Epithelial cell of proximal tubule (primary cell): ENCODE measurements at regions not wholly inside any gene's neighbourhood (a gene's known extent, or its start where the extent isn't known, plus 50 kb on each side); places are given as distances from the start of the nearest gene placed in this dataset.
"Not testable (repeated sequence)": the region's sequence is repeated elsewhere in the genome, so short reads cannot be mapped to it uniquely, and the experiment has no call there.

ENCODE experiments used
- DNase-seq: peaks from one replicate; pipeline ENCODE4 v3.0.0-alpha.2; 2011; ENCODE audit warnings: low read depth
- H3K4me3 ChIP-seq: 2 replicates; pipeline ENCODE4 v1.5.1; 2011; ENCODE audit warnings: low read depth, mild to moderate bottlenecking, low read length
- TF ChIP-seq, protein P1 (sequence below): conservative IDR thresholded peaks from 2 replicates; pipeline ENCODE4 v1.5.1; 2012; ENCODE audit warnings: low read depth, mild to moderate bottlenecking, low read length

DNA sequence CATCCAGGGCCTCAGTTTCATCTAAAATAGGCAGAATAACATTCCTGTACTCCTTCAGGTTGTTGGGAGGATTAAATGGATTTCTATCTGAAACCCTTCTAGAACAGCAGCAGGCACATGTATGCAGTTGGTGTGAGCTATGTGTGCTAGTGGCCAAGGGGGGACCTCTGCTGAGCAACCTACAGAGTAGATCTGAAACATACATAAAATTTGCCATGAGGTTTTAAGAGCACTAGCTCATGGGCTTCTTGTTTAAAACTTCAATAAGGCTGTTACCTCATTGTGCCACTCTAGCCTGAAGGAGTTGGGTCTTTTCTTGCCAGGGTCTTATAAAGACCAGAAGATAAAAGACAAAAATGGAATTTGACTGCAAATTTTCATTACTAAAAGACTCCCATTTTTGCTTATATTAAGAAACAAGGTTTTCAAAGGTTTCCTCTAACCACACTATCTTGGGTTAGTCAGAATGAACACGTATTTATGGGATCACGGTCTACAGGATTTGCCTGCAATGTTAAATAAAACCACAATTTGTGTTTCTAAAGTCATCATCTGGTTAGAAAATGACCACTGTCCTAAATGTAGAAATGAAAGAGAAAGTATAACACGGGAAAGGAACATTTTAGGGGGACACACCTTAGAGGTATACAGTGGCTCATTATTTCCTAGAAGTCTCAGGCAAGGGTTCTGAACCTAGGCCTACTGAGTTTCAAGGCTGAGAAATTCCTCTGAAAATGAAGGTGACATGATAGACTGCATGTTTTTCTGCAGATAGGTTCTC lies 144.9 kb upstream of the OLIG3 start:
- DNase-seq: no peak
- TF ChIP-seq, protein P1, sequence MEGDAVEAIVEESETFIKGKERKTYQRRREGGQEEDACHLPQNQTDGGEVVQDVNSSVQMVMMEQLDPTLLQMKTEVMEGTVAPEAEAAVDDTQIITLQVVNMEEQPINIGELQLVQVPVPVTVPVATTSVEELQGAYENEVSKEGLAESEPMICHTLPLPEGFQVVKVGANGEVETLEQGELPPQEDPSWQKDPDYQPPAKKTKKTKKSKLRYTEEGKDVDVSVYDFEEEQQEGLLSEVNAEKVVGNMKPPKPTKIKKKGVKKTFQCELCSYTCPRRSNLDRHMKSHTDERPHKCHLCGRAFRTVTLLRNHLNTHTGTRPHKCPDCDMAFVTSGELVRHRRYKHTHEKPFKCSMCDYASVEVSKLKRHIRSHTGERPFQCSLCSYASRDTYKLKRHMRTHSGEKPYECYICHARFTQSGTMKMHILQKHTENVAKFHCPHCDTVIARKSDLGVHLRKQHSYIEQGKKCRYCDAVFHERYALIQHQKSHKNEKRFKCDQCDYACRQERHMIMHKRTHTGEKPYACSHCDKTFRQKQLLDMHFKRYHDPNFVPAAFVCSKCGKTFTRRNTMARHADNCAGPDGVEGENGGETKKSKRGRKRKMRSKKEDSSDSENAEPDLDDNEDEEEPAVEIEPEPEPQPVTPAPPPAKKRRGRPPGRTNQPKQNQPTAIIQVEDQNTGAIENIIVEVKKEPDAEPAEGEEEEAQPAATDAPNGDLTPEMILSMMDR: no peak
- no peak overlapping the region for H3K4me3 ChIP-seq

DNA sequence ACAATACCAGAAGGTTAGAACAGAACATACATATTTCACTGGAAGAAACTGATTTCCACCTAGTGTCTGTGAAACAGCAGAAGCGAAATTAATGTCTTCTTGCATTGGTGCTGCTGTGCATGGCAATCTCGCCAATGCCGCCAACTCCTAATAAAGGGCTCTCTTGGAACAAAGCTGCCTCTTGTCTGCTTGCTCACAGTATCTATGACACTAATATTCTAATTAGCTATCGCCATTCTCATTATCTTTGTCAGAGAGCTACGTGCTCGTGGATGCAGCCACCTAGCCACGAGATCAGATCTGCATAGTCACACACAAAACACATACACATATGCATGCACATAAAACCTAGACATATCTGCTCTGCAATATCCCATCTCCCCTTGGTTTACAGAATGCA lies 145.9 kb upstream of the OLIG3 start:
- H3K4me3 ChIP-seq: no peak overlapping the region
- DNase-seq: no peak
- TF ChIP-seq, protein P1: no peak

DNA sequence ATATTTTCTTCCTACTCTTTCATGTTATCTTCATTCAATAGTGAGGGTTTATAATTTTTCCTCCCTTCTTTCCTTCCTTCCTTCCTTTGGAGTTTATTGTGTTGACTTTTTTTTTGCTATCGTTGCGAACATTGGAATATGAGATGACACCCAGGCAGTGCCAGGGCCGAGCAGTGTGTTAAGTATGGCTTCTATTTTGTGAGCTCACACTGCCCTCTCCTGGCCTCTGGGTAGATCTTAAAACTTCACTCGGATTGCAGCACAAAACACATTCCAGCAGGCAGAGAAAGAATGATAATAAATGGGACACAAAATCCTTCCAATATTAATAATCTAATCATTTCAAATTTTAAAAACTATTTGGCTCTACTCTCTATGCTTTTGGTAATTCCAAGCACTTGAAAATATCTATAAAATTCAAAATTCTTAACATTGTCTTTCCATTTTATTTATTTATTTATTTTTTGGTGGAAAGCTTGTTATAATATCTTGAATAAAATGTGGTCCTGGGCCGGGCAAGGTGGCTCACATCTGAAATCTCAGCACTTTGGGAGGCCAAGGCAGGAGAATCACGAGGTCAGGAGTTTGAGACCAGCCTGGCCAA lies 147.4 kb upstream of the OLIG3 start:
- no peak overlapping the region for H3K4me3 ChIP-seq
- DNase-seq: no peak
- TF ChIP-seq, protein P1: peak; percentile 75

DNA sequence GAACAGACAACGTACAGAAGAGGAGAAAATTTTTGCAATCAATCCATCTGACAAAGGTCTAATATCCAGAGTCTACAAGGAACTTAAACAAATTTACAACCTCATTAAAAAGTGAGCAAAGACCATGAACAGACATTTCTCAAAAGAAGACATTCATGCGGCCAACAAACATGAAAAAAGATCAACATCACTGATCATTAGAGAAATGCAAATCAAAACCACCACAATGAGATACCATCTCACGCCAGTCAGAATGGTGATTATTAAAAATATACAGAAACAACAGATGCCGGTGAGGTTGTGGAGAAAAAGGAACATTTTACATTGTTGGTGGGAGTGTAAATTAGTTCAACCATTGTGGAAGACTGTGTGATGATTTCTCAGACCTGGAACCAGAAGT lies 149.0 kb upstream of the OLIG3 start:
- DNase-seq, H3K4me3 ChIP-seq: not testable (repeated sequence)

DNA sequence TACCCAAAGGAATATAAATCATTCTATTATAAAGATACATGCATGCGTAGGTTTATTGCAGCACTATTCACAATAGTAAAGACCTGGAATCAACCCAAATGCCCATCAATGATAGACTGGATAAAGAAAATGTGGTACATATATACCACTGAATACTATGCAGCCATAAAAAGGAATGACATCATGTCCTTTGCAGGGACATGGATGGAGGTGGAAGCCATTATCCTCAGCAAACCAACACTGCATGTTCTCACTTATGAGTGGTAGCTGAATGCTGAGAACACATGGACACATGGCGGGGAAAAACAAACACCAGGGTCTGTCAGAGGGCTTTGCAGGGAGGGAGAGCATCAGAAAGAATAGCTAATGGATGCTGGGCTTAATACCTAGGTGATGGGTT lies 149.4 kb upstream of the OLIG3 start:
- DNase-seq, H3K4me3 ChIP-seq: not testable (repeated sequence)

DNA sequence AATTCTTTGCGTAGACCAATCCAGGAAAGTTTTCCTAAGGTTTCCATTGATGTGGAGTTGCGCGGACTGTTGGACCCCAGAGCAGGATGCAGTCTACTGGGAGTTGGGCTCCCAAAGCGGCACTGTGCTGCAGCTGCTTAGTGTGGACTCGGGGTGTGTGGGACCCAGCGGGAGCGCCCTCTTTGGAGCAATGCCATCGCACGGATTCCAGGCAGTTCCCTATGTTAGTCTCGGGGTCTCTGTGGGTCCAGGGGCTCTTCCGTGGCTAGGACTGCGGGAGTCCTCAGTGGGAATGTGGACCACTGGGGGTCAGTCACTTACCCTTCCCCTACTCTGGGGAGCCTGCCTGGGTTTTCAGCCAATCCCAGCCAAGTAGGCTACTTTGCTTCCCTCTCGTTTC lies 151.7 kb upstream of the OLIG3 start:
- DNase-seq: no peak
- H3K4me3 ChIP-seq: no peak overlapping the region
- TF ChIP-seq, protein P1: no peak

DNA sequence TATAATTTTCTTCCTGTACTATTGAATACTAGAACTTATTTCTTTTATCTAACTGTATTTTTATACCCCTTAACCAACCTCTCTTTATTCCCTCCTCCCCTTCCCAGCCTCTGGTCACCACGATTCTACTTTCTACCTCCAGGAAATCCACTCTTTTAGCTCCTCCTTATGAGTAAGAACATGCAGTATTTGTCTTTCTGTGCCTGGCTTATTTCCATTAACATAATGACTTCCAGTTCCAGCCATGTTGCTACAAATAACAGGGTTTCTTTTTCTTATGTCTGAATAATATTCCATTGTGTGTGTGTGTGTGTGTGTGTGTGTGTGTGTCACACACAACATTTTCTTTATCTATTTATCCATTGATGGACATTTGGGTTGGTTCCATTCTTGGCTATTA lies 152.3 kb upstream of the OLIG3 start:
- DNase-seq: no peak
- TF ChIP-seq, protein P1: no peak
- no peak overlapping the region for H3K4me3 ChIP-seq

DNA sequence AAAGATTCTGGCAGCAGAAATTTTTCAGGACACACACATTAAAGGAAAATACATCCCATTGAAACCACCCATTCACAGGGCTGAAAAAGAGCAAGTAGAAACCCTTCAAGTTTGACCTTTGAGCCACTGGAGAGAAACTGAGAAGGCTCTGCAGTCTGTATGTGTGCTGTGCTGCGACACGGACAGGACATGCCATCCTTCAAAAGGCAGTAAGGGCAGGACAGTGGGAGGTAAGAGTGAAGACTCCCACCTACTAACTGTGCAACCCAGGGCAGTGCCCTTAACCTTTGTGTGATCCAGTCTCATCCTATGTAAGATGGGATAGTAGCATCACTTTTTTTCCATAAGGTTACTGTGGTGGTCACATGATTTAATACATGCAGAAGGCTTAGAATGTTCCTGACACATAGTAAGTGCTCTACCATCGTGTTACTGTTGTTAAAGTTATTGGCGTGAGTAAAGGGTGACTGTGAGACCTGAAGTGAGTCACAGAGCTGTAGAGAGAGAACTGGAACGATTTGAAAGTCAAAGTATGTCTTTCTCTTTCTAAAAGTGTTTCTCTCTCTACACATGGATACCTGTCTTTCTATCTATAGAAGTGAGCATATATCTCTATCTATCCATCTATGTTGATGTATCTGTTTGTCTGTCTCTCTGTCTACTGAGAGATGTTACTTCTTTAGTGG lies 153.7 kb upstream of the OLIG3 start:
- no peak for DNase-seq
- no peak overlapping the region for H3K4me3 ChIP-seq
- TF ChIP-seq, protein P1: no peak
